Fibroblast of mammary gland (primary cell): ENCODE measurements at regions not wholly inside any gene's neighbourhood (a gene's known extent, or its start where the extent isn't known, plus 50 kb on each side); places are given as distances from the start of the nearest gene placed in this dataset.
A peak's percentile ranks its signal among the peaks of the same experiment; 100 is the strongest.

ENCODE experiments used
- DNase-seq: peaks from one replicate; pipeline ENCODE4 v3.0.0-alpha.2; 2010; ENCODE audit warnings: low read depth
- H3K4me3 ChIP-seq: 2 replicates; pipeline ENCODE4 v1.5.1; 2011; ENCODE audit warnings: low read depth, mild to moderate bottlenecking, low read length, moderate library complexity; ENCODE audit not compliant: control insufficient read depth
- TF ChIP-seq, protein P1 (sequence below): conservative IDR thresholded peaks from 2 replicates; pipeline ENCODE4 v1.5.1; 2011; ENCODE audit warnings: low read depth, low read length, inconsistent platforms; ENCODE audit not compliant: control insufficient read depth, insufficient read depth

- TF ChIP-seq, protein P1, sequence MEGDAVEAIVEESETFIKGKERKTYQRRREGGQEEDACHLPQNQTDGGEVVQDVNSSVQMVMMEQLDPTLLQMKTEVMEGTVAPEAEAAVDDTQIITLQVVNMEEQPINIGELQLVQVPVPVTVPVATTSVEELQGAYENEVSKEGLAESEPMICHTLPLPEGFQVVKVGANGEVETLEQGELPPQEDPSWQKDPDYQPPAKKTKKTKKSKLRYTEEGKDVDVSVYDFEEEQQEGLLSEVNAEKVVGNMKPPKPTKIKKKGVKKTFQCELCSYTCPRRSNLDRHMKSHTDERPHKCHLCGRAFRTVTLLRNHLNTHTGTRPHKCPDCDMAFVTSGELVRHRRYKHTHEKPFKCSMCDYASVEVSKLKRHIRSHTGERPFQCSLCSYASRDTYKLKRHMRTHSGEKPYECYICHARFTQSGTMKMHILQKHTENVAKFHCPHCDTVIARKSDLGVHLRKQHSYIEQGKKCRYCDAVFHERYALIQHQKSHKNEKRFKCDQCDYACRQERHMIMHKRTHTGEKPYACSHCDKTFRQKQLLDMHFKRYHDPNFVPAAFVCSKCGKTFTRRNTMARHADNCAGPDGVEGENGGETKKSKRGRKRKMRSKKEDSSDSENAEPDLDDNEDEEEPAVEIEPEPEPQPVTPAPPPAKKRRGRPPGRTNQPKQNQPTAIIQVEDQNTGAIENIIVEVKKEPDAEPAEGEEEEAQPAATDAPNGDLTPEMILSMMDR, result no peak
- peak; percentile 16 for DNase-seq
- no peak overlapping the region for H3K4me3 ChIP-seq
These were observed 305.2 kb upstream of the CITED2 start for GRCh38 chr6:139679516-139680179.

GRCh38 chr6:139676718-139677117, 302.3 kb upstream of the CITED2 start:
- H3K4me3 ChIP-seq, result no peak overlapping the region
- no peak for DNase-seq
- TF ChIP-seq, protein P1, result no peak

- no peak for DNase-seq
- TF ChIP-seq, protein P1, result no peak
- no peak overlapping the region for H3K4me3 ChIP-seq
These were observed 291.8 kb upstream of the CITED2 start for GRCh38 chr6:139666284-139666683.

DNA sequence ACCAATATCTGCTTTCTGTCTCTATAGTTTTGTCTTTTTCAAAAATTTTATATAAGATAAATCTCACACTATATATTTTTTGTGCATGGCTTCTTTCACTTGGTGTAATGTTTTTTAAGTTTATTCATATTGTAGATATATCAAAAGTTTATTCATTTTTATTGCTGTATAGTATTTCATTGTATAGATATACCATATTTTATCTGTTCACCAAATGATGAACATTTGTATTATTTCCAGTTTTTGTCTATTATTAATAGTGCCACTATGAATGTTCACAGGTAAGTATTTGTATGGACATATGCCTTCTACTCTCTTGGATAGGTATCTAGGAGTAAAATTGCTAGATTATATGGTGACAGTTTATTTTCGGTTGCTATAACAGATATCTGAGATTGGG, 289.5 kb upstream of the CITED2 start:
- H3K4me3 ChIP-seq, result no peak overlapping the region
- TF ChIP-seq, protein P1, result no peak
- DNase-seq, result no peak

GRCh38 chr6:139659711-139660110, 285.3 kb upstream of the CITED2 start:
- no peak for DNase-seq
- TF ChIP-seq, protein P1, result no peak
- no peak overlapping the region for H3K4me3 ChIP-seq

- no peak overlapping the region for H3K4me3 ChIP-seq
- TF ChIP-seq, protein P1, result no peak
- no peak for DNase-seq
These were observed 284.7 kb upstream of the CITED2 start for GRCh38 chr6:139659196-139659595.

DNA sequence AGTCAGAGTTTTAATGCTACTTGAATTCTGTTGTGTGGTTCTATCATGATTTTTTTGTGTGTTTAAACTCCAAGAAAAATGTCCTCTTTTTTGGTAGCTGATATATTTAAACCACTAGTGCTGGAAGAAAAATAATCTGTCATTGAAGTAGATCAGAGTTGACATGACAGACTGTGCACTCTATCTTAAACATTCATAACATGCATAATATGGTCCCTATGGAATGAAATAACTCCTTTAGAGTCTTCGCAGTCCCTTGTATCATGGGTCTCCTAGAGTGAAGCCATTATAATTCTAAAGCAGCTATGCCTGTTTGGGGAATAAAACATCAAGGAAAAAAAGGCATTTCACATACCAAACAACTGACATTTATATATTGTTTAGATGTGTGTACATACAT, 282.7 kb upstream of the CITED2 start:
- no peak for DNase-seq
- H3K4me3 ChIP-seq, result no peak overlapping the region
- TF ChIP-seq, protein P1, result no peak
